NCI-H510A treated with DMSO at 0.1 percent for 48 hours (cell line): ENCODE measurements at regions not wholly inside any gene's neighbourhood (a gene's known extent, or its start where the extent isn't known, plus 50 kb on each side); places are given as distances from the start of the nearest gene placed in this dataset.

ENCODE experiments used
- DNase-seq: peaks from one replicate; lab custom pipeline; 2025; lab: John Stamatoyannopoulos, UW

DNA sequence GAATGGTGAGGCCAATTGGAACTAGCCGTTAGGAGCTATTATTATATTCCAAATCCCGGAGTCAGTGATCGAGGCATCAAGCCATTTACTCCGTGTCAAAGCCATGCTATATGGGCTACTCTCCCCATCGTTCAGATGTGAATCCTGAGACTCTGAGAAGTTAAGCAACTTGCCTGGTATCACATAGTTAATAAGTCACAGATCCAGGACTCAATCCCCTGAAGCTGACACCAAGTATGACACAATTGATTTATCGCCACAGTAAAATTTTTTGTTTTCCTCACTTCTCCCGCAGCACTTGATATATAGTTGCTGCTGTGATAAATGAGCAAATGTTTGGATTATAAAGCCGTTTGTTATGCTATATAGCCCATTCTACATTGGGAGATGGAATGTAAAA is 50.8 kb upstream of the TSHZ2 start:
- no peak for DNase-seq

DNA sequence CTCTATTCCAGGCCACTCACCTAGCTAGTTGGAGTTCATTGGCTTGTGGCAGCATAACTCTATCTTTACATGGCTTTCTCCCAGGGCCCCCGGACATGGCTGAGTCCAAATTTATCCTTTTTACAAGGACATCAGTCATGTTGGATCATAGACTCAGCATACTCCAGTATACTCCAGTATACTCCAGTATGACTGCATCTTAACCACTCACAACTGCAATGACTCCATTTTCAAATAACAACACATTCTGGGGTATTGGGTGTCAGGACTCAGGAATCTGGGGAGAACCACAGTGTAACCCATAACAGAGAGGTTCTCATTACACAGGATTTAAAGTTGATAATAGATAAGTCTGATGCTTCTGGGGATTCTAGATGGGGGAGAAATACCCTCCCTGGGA is 53.8 kb upstream of the TSHZ2 start:
- DNase-seq, result no peak

DNA sequence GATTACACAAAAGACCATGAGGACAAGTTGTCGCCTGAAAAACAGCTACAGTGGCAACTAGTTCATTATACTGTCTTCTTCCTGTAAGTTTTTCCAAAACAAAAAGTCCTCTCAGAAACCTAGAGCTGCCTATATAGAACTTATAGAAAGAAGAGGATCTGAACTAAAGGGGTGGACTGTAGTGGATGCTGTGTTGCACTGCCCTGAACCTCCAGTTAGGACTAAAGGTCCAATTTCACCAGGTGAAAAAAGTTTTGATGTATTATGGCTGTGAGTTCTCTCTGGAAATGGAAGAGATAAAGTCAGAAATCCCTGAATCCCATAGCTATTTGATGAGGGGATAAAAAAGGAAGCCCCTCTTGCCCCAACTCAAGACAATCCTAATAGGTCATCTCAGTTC is 56.6 kb upstream of the TSHZ2 start:
- DNase-seq, result no peak

DNA sequence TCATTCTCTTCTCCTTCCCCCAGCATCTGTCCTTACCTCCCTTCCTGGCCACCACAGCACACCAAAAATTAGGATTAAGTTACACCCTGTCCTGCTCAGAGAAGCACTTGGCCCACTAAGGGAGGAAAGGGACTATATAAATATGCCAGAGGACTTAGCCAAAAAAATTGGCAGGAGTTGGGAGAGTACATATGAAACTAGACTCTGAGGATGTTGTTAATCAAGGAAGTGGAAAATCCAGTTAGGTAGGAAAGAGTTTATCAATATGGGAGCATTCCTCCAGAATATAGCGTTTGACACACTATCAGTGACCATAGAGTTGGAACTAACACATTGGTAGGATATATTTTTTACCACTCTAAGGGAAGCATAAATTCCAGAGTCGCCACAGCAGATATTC is 57.3 kb upstream of the TSHZ2 start:
- no peak for DNase-seq

DNA sequence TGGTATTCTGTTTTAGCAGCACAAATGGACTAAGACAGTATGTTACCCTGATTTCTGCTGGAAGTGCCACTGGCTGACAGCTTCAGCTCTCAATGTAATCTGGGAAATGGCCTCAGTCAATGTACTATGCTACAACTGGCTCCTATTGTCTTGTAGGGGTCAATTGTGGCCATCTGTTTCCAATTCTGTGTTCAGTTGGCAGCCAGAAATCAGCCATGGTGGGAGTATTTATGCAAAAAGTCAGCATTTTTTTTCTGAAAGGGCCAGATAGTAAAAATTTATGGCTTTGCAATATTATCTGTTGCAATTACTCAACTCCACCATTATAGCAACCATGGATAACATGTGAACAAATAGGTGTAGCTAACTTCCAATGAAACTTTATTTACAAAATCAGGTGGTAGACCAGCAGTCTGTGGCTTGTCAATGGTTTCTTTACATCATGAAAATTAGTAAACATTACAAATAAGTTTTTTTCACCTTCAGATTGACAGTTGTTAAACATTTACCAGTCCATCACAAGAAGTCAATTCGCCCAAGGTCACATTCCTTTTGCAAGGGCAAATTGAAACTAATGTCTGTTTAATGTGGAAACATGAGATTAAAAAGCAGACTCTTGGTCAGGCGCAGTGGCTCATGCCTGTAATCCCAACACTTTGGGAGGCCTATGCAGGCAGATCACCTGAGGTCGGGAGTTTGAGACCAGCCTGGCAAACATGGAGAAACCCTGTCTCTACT is 58.3 kb upstream of the TSHZ2 start:
- DNase-seq, result no peak

DNA sequence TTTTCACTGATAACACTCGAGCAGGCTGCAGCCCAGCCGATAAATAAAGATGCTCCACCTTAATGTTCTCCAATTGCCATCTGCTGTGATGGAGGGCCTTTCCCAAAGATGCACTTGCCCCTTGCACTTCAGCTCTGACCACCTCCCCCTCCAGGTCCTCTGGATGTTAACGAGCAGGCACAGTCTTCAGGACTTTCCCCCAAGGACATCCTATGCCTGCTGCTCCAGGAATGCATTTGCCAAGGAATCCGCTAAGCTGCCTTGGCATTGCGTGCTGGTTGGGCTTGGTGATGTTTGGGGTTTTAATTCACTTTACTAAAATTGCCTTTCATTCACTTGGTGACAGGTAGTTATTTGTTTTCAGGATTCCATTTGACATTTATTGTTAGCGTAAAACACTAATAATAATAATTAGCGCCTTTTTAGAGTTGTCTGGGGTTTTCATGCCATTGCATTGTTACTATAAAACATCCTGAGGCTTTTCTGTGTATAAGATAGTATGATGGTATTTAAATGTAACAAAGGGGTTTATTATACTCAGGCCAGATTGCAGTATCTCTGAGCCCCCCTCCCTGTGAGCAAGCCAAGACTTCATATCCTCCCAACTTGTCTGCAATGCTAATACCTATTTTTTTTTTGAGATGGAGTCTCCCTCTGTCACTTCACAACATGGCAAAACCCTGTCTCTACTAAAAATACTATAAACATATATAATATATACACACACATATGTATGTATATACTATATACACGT is 66.7 kb upstream of the TSHZ2 start:
- no peak for DNase-seq

DNA sequence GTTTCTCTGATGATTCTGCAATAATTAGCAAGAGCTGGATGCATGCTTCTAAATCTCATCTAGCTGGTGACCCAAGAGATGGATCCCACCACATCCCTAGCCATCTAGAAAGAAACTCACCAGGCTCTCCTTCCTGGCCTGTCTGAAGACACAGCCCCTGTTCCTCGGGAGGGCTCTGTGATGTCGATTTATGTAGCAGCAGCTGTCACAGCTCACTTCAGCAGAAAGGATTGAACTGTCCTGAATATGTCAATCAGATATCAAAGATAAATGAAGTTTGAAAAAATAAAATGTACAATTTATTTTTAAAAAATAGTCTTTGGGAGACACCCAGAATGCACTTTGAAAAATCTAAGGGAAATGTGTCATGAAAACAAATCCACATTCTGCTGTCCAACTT is 67.3 kb upstream of the TSHZ2 start:
- DNase-seq, result no peak

DNA sequence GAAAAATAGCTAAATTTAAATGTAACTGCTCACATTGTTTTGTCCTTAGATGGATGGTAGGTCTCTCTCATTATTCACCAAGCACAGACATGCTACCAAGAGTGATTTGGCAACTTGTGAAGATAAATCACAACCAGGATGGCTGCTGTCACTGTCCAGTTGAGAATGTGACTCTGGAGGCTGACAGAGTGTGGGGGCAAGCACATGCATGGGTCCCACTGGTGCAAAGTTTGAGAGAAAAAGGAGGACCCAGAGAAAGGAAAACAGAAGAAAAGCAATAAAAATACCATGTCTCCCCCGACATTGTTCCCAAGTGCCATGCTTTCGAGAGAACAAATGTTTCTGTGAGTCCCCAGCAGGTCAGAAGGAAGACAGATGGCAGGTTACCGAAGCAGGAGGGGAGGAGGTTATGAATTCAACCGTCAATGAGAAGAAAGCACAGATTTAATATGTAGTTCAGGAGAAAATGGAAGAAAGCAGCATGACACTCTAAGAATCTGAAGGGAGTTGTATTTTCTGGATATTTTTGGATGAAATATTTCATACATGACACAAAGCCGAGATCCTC is 73.0 kb upstream of the TSHZ2 start:
- no peak for DNase-seq

DNA sequence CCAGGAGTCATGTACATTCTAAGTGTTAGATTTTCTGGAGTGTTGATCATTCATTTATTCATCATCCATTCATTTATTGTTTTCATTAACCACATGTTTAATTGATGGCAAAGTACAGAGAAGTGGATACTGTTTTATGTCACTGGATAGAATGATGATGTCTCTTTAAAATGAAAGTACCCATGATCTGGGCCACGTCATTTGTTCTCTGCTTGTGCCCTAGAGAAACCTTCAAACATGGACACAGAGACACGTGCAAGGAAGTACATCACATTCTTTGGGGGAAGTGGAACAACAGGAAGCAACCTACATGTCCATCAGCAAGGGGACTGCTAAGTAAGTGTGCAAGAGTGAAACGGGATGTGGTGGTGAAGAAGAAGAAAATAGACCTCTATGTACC is 75.8 kb upstream of the TSHZ2 start:
- no peak for DNase-seq

DNA sequence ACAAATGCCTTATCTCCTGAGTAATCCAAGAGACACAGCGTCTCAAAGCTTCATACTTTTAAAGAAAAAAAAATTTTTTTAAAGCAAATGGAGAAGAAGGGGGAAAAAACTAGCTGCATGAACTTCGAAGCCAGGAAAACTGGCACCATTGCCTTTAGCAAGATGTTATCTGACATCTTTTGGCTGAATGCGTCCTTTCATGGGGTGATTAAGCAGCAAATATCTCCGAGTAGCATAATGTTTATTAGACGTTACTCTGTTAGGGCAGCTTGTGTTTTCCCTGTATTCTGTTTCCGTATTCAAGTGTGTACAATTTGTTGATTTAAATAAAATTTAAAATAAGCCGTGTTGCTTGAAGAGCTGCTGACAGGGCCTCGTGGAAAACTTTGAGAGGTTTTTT is 76.5 kb upstream of the TSHZ2 start:
- no peak for DNase-seq

DNA sequence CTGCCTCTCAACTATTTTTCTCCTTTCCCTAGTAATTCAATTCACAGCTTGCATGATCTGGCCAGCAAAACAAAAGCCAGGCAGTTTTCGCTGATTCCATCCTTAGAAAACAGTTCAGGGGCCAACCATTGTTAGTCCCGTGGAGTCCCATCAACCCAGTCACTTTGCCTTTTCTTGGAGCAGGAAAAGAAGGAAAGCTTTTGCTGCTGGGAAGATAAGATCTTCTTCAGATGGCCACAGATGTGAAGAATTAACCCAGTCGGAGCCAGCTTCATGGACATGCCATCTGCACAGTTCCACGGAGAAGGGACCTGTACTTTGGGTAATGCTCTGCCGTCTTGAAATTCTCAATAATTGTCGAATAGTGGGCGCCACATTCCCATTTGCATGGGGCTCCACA is 76.9 kb upstream of the TSHZ2 start:
- no peak for DNase-seq

DNA sequence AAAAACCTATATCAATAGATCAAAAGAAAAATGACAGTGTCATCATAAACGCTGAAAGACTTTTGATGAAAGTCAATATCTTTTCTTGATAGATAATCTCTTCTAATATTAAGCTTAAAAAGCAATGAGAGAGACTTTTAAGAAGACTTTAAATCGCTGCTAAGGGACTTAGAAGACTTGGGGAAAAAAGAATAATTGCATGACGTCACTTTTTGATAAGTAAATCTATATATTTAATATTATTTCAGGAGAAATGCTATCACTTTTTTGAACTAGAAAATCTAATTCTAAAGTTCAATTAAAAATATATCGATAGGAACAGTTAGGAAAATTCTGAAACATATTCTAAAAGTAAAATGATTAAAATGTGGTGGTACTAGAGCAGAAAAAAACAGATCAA is 78.7 kb upstream of the TSHZ2 start:
- DNase-seq, result no peak

DNA sequence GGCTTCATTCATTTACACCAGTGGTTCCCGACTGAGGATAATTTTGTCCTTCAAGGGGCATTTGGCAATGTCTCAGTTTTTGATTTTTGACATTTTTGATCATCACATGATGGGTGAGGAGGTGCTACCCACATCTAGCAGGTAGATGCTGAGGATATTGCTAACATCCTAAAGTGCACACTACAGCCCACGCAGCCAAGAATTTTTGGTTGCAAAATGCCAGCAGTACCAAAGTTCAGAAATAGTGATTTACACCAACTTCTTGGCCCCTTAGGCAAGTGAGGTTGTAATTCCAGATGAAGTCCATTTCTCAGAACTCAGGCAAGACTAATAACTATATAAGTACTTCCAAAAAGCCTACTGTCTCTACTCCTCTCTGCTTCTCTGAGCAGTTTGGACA is 80.1 kb upstream of the TSHZ2 start:
- DNase-seq, result no peak

DNA sequence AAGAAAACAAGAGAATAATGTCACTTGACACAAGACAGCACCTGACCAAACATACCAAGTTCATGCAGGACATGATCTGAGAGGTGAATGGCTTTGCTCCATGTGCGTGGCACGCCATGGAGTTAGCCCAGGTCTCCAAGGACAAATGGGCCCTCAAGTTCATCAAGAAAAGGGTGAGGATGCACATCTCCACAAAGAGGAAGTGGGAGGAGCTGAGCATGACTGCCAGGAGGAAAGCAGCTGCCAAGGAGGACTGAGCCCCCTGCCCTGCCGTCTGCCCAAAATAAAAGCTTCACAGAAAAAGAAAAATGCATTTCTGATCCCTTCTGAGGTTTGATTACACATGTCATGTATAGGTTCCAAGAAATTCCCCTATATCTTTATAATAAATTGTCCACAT is 82.0 kb upstream of the TSHZ2 start:
- DNase-seq, result no peak

DNA sequence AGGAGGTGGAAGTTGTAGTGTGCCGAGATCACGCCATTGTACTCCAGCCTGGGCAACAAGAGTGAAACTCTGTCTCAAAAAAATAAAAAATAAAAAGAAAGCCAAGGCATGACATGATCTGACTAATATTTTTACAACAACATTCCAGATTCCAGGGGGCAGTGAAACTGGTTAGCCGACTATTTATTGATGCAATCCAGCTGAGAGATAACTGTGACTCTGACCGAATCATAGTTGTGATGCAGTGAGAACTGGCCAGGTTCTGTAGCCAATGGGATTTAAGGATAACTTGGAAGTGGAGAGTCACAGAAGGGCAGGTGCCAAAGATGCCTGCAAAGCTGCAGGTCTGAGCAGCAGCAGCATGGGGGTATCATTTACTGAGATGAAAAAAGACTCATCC is 82.9 kb upstream of the TSHZ2 start:
- no peak for DNase-seq

DNA sequence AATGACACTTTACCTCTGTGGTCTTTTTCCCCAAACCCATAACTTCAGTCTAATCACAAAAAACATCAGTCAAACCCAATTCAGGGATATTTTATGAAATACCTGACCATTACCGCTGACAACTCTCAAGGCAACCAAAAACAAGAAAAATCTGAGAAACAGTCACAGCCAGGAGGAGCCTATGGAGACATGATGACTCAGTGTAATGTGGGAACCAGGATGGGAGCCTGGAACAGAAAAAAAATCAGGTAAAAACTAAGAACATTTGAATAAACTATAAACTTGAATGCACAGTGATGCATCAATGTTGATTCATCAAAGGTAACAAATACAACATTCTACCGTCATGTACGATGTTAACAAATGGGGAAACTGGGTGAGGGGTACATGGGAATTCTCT is 84.1 kb upstream of the TSHZ2 start:
- DNase-seq, result no peak

DNA sequence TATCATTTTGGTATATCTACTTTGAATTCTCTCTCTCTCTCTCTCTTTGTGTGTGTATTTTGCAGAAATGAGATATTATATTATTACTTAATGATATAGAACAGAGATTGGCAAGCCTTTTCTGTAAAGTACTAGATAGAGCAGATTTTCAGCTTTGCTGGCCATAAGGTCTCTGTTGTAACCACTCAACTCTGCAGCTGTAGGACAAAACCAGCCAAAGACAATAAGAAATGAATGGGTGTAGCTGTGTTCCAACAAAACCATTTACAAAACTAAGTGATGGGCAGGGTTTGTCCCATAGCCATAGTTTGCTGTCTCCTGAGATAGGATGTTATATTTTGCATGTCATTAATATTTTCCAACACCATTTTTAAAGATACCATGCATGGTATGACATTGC is 91.2 kb upstream of the TSHZ2 start:
- no peak for DNase-seq

DNA sequence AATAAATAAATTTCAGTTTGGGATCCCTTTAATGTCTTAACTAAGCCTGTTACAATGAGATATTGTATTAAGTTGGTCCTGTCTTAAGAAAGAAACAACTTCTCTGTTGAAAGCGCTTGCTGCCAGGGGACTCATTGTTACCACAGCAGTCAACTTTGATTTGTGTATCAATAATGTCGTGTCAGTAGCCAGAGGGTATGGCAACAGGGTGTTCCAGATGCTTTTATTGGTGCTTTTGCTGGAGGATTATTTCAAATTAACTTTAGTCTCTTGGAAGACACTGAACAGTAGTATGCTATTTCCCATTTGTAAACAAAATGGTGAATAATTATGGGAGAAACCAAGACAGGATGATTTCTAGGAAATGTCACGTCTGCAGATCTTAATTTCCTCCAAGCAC is 91.9 kb upstream of the TSHZ2 start:
- no peak for DNase-seq

DNA sequence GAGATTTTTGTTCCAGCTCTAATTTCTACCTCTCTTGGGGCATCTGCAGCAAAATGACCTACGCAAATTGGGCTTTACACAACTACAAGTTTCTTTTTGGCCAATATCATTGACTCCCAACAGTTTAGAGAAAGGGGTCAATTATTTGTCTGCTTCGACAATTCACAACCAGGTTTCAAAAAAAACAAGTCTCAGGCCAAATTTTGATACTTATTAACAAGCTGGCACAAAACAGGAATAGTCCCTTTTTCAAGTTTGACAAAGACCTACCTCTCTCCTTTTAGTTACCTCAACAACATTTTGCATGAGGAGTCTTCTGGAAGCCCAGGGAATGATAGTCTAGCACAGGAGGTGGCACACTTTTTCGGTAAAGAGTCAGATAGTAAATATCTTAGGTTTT is 97.9 kb upstream of the TSHZ2 start:
- DNase-seq, result no peak

DNA sequence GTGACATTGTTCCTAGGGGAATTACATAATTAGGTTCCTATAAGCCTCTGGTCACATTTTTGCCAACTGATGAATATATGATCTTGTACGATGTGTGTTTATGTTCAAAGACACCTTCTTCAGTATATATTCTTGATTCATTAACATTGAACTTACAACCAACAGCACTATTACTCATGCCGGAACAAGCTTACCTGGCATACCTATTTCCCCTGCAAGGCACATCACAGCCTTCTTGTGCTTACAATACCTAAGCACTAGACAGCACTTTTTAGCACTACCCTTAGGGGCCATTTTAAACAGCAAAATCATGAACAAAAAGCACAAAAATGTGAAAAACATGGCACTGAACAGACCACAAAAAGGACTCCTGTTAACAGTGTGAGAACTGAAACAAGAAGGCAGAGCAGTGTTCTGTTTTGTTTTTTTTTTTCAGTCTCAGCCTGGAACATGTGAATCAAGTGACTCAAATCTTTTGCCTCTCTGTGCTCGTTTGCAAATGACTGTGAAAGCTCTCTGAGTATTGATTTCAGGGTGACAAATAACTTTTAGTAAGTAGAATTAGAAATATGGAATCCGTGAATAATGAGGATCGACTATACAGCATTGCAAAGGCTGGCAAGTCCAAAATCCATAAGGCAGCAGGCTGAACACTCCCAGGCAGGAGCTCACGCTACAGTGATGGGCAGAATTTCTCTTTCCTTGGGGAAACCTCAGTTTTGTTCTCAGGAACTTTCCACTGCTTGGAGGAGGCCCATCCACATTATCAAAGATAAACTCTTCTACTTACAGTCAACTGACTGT is 102.3 kb upstream of the TSHZ2 start:
- no peak for DNase-seq

DNA sequence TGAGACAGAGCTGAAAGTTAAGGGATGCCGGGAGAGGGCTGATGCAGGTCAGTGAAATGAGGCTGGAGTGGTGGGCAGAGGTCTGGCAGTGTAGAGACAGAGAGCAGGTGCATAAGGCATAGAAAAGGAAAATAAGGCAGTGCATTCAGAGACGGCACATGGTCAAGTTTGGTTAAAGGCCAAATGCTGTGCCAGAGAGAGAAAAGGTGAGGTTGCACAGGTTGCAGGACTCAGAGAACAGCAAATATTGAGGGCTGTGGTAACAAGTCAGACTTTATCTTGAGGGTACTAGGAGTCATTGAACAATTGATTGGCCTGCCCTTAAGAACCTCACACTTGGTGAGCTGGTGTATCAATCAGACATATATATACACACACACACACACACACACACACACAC is 102.9 kb upstream of the TSHZ2 start:
- no peak for DNase-seq

DNA sequence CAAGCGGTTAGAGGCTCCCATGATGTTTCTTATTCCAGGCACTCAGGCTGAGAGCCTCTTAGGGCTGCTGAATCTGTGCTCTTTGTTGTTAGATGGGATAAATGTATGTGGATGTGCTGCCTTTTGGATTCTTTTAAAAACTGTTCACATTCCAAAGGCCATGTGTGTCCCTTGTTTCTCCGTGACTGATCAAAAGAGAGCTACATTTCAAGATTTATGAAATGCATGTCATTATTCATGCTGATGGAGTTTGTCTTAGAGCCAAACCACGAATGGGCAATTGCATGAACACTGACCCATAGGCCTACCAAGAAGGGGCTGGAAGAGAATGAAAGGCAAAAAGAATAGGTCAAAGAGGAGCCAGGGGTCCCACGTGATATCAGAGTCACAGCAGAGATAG is 104.9 kb upstream of the TSHZ2 start:
- no peak for DNase-seq
